Uterus (tissue), 3 donors: ENCODE measurements at regions not wholly inside any gene's neighbourhood (a gene's known extent, or its start where the extent isn't known, plus 50 kb on each side); places are given as distances from the start of the nearest gene placed in this dataset.
A peak's percentile ranks its signal among the peaks of the same experiment; 100 is the strongest.

Source experiments
- DNase-seq, 2 donors: peaks; one replicate each; pipeline ENCODE4 v3.0.0-alpha.2; 2019 to 2020
- H3K27ac ChIP-seq, 2 donors: fragments of 200-600 bp; sonication (generic); 1 replicate in 1 of 2; 2 replicates in 1 of 2; pipeline ENCODE4 v1.5.1; 2016 to 2018
- H3K27me3 ChIP-seq, 2 donors: fragments of 200-600 bp; sonication (generic); one replicate each; pipeline ENCODE4 v1.5.1; 2018 to 2019; ENCODE audit warnings: control low read depth in 1 of 2
- H3K36me3 ChIP-seq, 2 donors: fragments of 200-600 bp; sonication (generic); one replicate each; pipeline ENCODE4 v1.5.1; 2019; ENCODE audit warnings: control low read depth in 1 of 2
- H3K4me1 ChIP-seq, 2 donors: fragments of 200-600 bp; sonication (generic); one replicate each; pipeline ENCODE4 v1.5.1; 2018 to 2019; ENCODE audit warnings: control low read depth in 1 of 2
- H3K4me3 ChIP-seq, 2 donors: fragments of 200-600 bp; sonication (generic); 1 replicate in 1 of 2; 2 replicates in 1 of 2; pipeline ENCODE4 v1.5.1; 2018 to 2019; ENCODE audit warnings: mild to moderate bottlenecking in 1 of 2
- H3K9me3 ChIP-seq, 2 donors: fragments of 200-600 bp; sonication (generic); one replicate each; pipeline ENCODE4 v1.5.1; 2019; ENCODE audit warnings: control low read depth in 1 of 2
- CTCF ChIP-seq, 4 experiments: fragments of 200-600 bp in 2 of 4; fragments of 450-650 bp in 2 of 4; sonication (generic) in 2 of 4; IDR thresholded peaks; one replicate each; pipeline ENCODE4 v1.5.1; 2016 to 2019; ENCODE audit warnings: antibody characterized with exemption in 4 of 4, mild to moderate bottlenecking in 2 of 4, moderate library complexity in 1 of 4
- POLR2A ChIP-seq, 2 donors: fragments of 450-650 bp; IDR thresholded peaks; one replicate each; pipeline ENCODE4 v1.6.1; 2016; ENCODE audit warnings: antibody characterized with exemption in 2 of 2, mild to moderate bottlenecking in 1 of 2, moderate library complexity in 1 of 2
- intact Hi-C: fragments of 100-400 bp; cut with DNase I; formaldehyde crosslinking; loops from one replicate; pipeline ENCODE4 v1.15.1; 2023; ENCODE audit warnings: low total_unique reads
- donor health status: DM: yes; HTN: yes; CAD: no.

GRCh38 chr15:49715211-49715610 lies 94.4 kb downstream of the DTWD1 start:
- intact Hi-C loops = no loop called here
- no peaks in the 10 kb centered on the region for H3K27me3 ChIP-seq
- peaks cover 0 to 7% of the 10 kb centered on the region in 2 donors for H3K9me3 ChIP-seq
- no peaks in the 10 kb centered on the region for H3K36me3 ChIP-seq
- no peak for DNase-seq
- no peak overlapping the region for H3K27ac ChIP-seq
- H3K4me1 ChIP-seq = no peaks in the 10 kb centered on the region
- TF ChIP-seq CTCF (IDR thresholded peaks at IDR 0.05) = no peak
- no peak for TF ChIP-seq POLR2A (IDR thresholded peaks at IDR 0.05)
- no peak overlapping the region for H3K4me3 ChIP-seq

- Histone ChIP-seq H3K4me1 (no peaks in the 10 kb centered on the region), H3K4me3 (no peak overlapping the region), H3K27me3 (no peaks in the 10 kb centered on the region), H3K27ac (no peak overlapping the region), H3K36me3 (no peaks in the 10 kb centered on the region), H3K9me3 (peaks cover 0 to 2% of the 10 kb centered on the region in 2 donors)
- DNase-seq = no peak
- intact Hi-C loops = no loop called here
- TF ChIP-seq POLR2A (IDR thresholded peaks at IDR 0.05) (no peak), CTCF (IDR thresholded peaks at IDR 0.05) (no peak)
Measured at GRCh38 chr15:49715701-49716100, 94.9 kb downstream of the DTWD1 start.

GRCh38 chr15:49718234-49718633 lies 97.4 kb downstream of the DTWD1 start:
- intact Hi-C loops = no loop called here
- no peaks in the 10 kb centered on the region for H3K9me3 ChIP-seq
- TF ChIP-seq POLR2A (IDR thresholded peaks at IDR 0.05) (no peak), CTCF (IDR thresholded peaks at IDR 0.05) (no peak)
- H3K4me3 ChIP-seq = no peak overlapping the region
- no peak for DNase-seq
- no peaks in the 10 kb centered on the region for H3K27me3 ChIP-seq
- H3K27ac ChIP-seq = peak overlapping the region; percentile 48 to 53
- H3K4me1 ChIP-seq = no peaks in the 10 kb centered on the region
- H3K36me3 ChIP-seq = no peaks in the 10 kb centered on the region

GRCh38 chr15:49718846-49719245 lies 98.0 kb downstream of the DTWD1 start:
- intact Hi-C loops = no loop called here
- no peaks in the 10 kb centered on the region for H3K4me1 ChIP-seq
- no peaks in the 10 kb centered on the region for H3K9me3 ChIP-seq
- no peak overlapping the region for H3K4me3 ChIP-seq
- H3K36me3 ChIP-seq = no peaks in the 10 kb centered on the region
- TF ChIP-seq POLR2A (IDR thresholded peaks at IDR 0.05) = no peak
- no peak for TF ChIP-seq CTCF (IDR thresholded peaks at IDR 0.05)
- peak overlapping the region; percentile 48 to 49 for H3K27ac ChIP-seq
- DNase-seq = no peak
- H3K27me3 ChIP-seq = no peaks in the 10 kb centered on the region

- Histone ChIP-seq H3K27ac (no peak overlapping the region), H3K36me3 (no peaks in the 10 kb centered on the region), H3K4me1 (no peaks in the 10 kb centered on the region), H3K27me3 (no peaks in the 10 kb centered on the region), H3K9me3 (no peaks in the 10 kb centered on the region), H3K4me3 (no peak overlapping the region)
- no peak for TF ChIP-seq POLR2A (IDR thresholded peaks at IDR 0.05)
- TF ChIP-seq CTCF (IDR thresholded peaks at IDR 0.05) = no peak
- intact Hi-C loops = no loop called here
- no peak for DNase-seq
Measured at GRCh38 chr15:49720261-49720660, 99.4 kb downstream of the DTWD1 start.
